Transverse colon (tissue), 4 donors: ENCODE measurements at regions not wholly inside any gene's neighbourhood (a gene's known extent, or its start where the extent isn't known, plus 50 kb on each side); places are given as distances from the start of the nearest gene placed in this dataset.

Experiments
- CTCF ChIP-seq, 5 experiments: fragments of 200-600 bp in 3 of 5; fragments of 450-650 bp in 2 of 5; sonication (generic) in 3 of 5; IDR thresholded peaks; 1 replicate in 2 of 5; 2 replicates in 3 of 5; pipeline ENCODE4 v1.5.1; 2016 to 2017; ENCODE audit warnings: antibody characterized with exemption in 5 of 5, inconsistent platforms in 3 of 5, mild to moderate bottlenecking in 2 of 5, moderate library complexity in 1 of 5
- EP300 ChIP-seq: sonication (generic); formaldehyde crosslinking; IDR thresholded peaks from one replicate; pipeline ENCODE4 v1.6.1; 2017; ENCODE audit warnings: antibody characterized with exemption, low read depth
- POLR2A ChIP-seq: fragments of 450-650 bp; IDR thresholded peaks from one replicate; pipeline ENCODE4 v1.6.1; 2016; ENCODE audit warnings: antibody characterized with exemption, mild to moderate bottlenecking, moderate library complexity
- POLR2AphosphoS5 ChIP-seq, 3 donors: sonication (generic); formaldehyde crosslinking; IDR thresholded peaks; one replicate each; pipeline ENCODE4 v1.6.1; 2016; ENCODE audit warnings: antibody characterized with exemption in 3 of 3

GRCh38 chr9:73640971-73641370 lies 489.3 kb downstream of the ANXA1 start:
- TF ChIP-seq POLR2AphosphoS5 (IDR thresholded peaks at IDR 0.05) = no peak
- TF ChIP-seq CTCF (IDR thresholded peaks at IDR 0.05) = no peak
- no peak for TF ChIP-seq POLR2A
- TF ChIP-seq EP300 = no peak
